ENCODE measurements at regions not wholly inside any gene's neighbourhood (a gene's known extent, or its start where the extent isn't known, plus 50 kb on each side); places are given as distances from the start of the nearest gene placed in this dataset.

- TF ChIP-seq EP300 (IDR thresholded peaks at IDR 0.05; ENCODE audit: borderline replicate concordance in 1 of 2, low read depth in 2 of 2, low read length in 2 of 2) (no peak), JUN (IDR thresholded peaks at IDR 0.05; ENCODE audit: low read depth, low read length) (no peak), CBX5 (IDR thresholded peaks at IDR 0.05; ENCODE audit: low read depth, low read length) (no peak)
Observed at GRCh38 chr3:18047052-18047451, 304.6 kb upstream of the TBC1D5 start (continued).

Data from H1 (cell line).